GM18867 (cell line): ENCODE measurements at regions not wholly inside any gene's neighbourhood (a gene's known extent, or its start where the extent isn't known, plus 50 kb on each side); places are given as distances from the start of the nearest gene placed in this dataset.

Source experiments
- ATAC-seq: cut with Tn5 transposase; IDR thresholded peaks from one replicate; pipeline ENCODE4 v1.9.1; 2021; ENCODE audit warnings: mild to moderate bottlenecking, moderate library complexity; ENCODE audit not compliant: unreplicated experiment

GRCh38 chr15:66900586-66901310, 164.7 kb upstream of the SMAD3 start:
- no peak for ATAC-seq

GRCh38 chr15:66901336-66902100, 163.9 kb upstream of the SMAD3 start:
- ATAC-seq: no peak

DNA sequence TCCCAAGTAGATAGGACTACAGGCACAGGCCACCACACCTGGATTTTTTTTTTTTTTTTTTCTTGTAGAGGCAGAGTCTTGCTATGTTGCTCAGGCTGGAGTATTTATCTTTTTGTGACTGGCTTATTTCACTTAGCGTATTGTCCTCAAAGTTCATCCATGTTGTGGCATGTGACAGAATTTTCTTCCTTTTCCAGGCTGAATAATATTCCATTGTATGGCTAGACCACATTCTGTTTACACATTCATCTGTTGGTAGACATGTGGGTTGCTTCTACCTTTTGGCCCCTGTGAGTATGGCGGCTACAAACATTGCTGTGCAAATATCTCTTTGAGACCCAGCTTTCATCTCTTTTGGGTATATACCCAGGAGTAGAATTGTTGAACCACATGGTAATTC, 160.2 kb upstream of the SMAD3 start:
- no peak for ATAC-seq

GRCh38 chr15:66905954-66906353, 159.4 kb upstream of the SMAD3 start:
- ATAC-seq: no peak

- ATAC-seq: no peak
Measured at GRCh38 chr15:66906668-66907614, 158.5 kb upstream of the SMAD3 start.

DNA sequence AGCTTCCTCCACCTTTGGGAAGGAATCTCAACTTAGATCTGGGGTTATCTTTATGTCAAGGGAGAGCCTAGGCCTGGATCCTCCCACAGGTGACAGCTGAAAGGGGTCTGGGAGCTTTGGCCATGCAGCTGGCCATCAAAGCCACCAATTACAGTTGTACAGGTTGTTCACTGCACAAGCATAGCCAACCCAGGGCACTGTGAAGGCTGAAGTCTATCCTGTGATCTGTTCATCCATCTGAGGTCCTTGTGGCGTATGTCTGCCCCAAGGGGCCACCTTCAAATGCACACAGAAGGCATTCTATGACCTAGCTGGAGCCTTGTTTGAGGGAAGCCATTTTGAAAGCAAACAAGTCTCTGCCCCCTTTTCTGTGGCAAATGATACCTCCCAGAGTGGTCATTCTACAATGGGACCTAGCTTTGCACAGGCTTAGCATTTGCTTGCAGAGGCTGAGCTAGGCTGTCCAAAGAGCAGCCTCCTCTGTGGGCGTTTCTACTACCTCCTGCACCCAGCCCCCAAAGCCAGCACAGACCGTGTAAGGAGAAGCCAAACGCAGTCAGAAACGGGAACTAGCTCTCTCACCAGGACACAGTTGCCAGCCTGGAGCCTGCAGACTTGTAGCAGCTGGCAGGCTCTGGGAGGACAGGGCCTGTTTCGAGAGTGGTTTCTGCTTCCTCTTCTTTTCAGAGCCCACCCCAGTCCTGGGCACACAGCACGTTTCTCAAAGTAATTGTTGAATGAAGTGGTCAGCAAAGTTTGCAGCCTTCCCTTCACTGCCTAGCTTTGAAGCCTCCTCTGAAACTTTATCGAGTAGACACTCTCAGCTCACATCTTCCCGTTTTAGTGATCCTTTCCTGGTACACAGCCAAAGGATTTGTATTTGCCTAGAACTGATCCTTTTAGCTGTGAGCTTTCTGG, 157.3 kb upstream of the SMAD3 start:
- no peak for ATAC-seq

GRCh38 chr15:66908744-66909095, 156.7 kb upstream of the SMAD3 start:
- no peak for ATAC-seq

DNA sequence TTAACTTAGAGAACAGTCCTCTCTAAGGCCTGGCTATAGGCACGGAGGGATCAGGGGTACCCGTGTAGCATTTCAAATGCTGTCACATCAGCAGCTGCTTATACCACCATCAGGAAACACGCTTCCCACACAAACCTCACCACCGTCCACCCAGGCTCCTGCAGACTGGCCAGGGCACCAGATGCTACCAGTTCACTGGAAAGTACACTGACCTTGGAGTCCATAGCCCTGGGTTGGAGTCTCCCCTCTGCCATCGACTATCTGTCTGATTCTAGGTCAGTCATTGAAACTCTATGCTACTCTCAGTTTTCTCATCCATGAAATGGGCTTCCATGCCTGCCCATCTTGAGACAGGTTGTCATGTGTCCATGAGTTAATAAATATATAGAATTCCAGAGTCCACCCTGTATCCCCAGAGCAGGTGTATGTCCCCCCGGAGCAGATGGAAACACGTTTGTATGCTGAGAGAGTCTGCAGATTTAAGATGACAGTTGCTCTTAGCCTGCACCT, 156.0 kb upstream of the SMAD3 start:
- ATAC-seq: no peak

- no peak for ATAC-seq
Measured at GRCh38 chr15:66911131-66911700, 154.2 kb upstream of the SMAD3 start.

GRCh38 chr15:66912001-66912400, 153.4 kb upstream of the SMAD3 start:
- ATAC-seq: no peak

GRCh38 chr15:66912441-66912840, 153.0 kb upstream of the SMAD3 start:
- ATAC-seq: no peak

DNA sequence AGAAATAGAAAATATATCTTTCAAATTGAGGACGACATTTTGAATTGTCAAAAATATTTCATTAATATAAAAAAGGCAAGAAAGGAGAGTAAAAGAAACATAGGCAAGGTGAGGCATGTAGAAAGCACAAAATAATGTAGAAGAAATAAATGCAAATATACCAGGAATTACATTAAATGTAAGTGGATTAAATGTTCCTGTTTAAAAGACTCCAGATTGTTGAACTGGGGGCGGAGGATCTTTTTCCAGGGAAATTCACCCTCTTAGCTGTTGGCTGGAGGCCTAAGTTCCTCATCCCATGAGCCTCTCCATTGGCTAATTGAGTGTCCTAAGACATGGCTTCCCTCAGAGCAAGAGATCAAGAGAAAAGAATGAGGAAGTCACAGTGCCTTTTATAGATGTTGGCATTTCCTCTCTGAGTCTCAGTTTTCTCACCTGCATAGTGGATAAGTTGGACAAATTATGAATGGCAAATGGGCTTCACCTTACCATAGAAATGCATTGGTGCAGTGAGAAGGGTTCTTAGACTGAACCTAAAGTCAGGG, 147.4 kb upstream of the SMAD3 start:
- no peak for ATAC-seq

DNA sequence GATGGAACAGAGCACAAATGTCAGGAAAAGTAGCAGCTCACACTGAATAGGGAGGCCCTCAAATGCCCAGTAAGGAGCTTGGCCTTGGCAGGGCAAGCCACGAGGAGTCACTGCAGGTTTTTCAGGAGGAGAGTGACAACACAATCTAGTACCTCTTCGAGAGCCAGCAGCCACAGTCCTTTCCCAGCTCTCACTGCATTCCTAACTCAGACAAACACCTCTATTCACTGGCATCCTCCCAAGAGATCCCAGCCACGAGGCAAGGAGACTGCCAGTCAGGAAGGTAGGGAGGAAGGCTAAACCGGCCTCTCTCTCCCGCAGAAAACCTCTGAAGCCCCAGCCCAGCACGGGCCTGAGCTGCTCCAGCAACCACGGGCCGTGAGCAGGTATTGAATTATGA, 146.0 kb upstream of the SMAD3 start:
- no peak for ATAC-seq

DNA sequence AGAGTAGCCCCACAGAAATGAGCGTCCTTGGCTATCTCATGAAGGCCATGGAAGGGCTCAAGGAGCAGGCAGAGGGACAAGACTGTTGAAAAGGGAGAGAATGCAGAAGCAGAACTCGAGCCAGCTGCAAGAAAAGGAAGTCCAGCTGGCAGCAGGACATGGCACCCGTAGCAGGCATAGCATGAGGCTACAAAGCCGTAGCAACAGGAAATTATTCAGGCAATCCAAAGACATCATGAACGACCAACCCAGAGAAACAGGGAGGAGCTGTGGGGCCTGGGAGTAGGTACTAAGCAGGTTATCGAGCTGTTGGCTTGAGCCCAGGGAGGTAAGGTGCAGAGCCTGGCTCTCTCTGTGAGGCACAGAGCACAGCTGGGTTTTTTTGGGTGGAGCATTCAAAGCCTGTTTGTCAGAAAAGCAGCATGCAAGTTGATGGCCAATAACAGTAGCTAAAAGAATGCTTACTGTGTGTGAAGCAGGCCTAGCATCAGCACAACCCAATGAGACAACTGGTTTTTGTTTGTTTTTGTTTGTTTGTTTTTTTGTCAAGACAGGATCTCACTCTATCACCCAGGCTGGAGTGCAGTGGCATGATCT, 144.0 kb upstream of the SMAD3 start:
- ATAC-seq: no peak

GRCh38 chr15:66922608-66923007, 142.8 kb upstream of the SMAD3 start:
- ATAC-seq: no peak

GRCh38 chr15:66923438-66923881, 141.9 kb upstream of the SMAD3 start:
- ATAC-seq: no peak

GRCh38 chr15:66924889-66925288, 140.5 kb upstream of the SMAD3 start:
- no peak for ATAC-seq

DNA sequence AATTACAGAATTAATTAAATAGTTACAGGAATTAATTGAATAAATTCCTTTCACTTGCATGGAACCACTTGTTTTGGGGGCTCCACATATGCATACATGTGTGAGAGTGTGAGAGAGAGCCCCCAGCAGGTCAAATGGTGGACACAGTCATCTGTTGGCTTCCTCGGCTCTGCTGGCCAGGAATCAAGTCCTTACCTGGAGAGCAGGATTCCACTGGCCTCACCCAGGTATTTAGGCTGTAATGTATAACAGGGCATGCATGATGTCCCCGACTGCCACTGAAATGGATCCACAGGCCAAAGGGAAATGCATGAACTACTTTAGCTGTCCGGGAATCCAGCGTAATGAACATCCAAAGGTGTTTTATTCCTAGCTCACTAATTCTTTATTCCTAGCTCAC, 139.7 kb upstream of the SMAD3 start:
- no peak for ATAC-seq
